ENCODE measurements at regions not wholly inside any gene's neighbourhood (a gene's known extent, or its start where the extent isn't known, plus 50 kb on each side); places are given as distances from the start of the nearest gene placed in this dataset.

DNA sequence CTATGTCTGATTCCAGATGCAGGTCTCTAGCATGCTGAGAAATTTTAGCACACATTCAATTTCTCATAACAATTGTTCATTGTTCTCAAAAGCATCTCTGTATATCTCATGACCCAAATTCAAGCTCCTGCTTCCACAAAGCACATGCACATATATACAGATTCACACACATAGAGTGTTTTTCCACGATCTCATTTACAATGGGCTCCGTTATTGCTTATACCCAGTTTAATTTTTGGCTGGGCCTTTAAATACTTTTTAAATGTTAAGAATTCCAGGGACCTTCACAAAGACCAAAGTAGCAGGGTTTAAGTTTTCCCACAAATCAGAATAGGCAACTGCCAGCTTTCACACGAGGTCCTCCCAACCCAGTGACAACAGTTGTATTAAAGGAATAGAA is 333.5 kb upstream of the SEMA6D start:
- Histone ChIP-seq H3K4me1 (ENCODE audit: control insufficient read depth, insufficient read depth, low read length) (no peaks in the 10 kb centered on the region), H4K20me1 (ENCODE audit: control insufficient read depth, insufficient read depth) (no peaks in the 10 kb centered on the region), H3K9ac (ENCODE audit: control insufficient read depth, insufficient read depth, low read length) (no peak overlapping the region), H3K27ac (ENCODE audit: control insufficient read depth, insufficient read depth) (no peak overlapping the region), H3K4me3 (no peak overlapping the region), H3K9me3 (replicated peaks; ENCODE audit: control insufficient read depth, insufficient read depth, low read length) (no peaks in the 10 kb centered on the region), H3K27me3 (replicated peaks in 1 of 2; ENCODE audit: control insufficient read depth in 2 of 2, insufficient read depth in 2 of 2, low read length in 1 of 2) (no peaks in the 10 kb centered on the region), H3K4me2 (ENCODE audit: control insufficient read depth, insufficient read depth) (no peak overlapping the region), H3K36me3 (ENCODE audit: control insufficient read depth in 2 of 2, insufficient read depth in 2 of 2, low read length in 1 of 2) (no peaks in the 10 kb centered on the region), H3K79me2 (ENCODE audit: control insufficient read depth, insufficient read depth, low read length) (no peaks in the 10 kb centered on the region), H2AFZ (ENCODE audit: control insufficient read depth, low read depth, low read length) (no peak overlapping the region)
- no peak for TF ChIP-seq PAX8 (IDR thresholded peaks at IDR 0.05)
- no peak for TF ChIP-seq IRF4 (IDR thresholded peaks at IDR 0.05; ENCODE audit: low read depth, low read length)
- no peak for TF ChIP-seq GABPA (IDR thresholded peaks at IDR 0.05; ENCODE audit: low read depth)
- BruUV-seq (replicated peaks), result no TSS peak
- ChIA-PET SMC1A (ENCODE audit: uncharacterized antibody, unreplicated experiment) (no interaction called here), CTCF (no interaction called here), RAD21 (ENCODE audit: unreplicated experiment) (no interaction called here), POLR2A (no interaction called here)
- DNase-seq (ENCODE audit: low read depth, low spot score), result no peak
- no peak for ATAC-seq
- FAIRE-seq, result no peak
- in situ Hi-C loops (cut with MboI), result no loop called here
- intact Hi-C loops (cut with micrococcal nuclease; ENCODE audit: unreplicated experiment), result no loop called here
- 9% methylated on average over 3 of the region's 3 CpGs for WGBS (ENCODE audit: insufficient coverage, insufficient replicate concordance, low lambda C conversion rate, missing lambda C conversion rate)

DNA sequence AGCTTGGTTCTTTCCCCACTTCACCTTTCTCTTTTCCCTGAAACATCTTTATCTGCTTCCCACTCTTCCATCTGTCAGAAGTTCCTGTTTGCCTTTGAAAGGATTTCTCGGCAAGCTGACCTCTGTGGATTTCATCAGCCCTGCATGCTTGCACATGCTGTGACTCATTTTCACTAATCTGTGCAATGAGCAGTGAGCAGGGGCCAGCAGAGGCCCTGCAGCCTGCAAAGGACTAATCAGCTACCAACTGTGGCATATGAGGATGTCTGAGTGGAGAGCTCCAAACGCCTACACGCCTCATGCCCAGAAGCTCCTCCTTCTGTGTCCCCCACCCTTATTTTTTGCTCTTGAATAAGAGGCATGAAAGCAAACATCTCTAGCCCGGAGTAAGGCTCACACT is 333.0 kb upstream of the SEMA6D start:
- TF ChIP-seq CEBPB (IDR thresholded peaks at IDR 0.05; ENCODE audit: borderline replicate concordance in 1 of 2, low read depth in 2 of 2, low read length in 2 of 2), result no peak
- SMC1A ChIA-PET (ENCODE audit: uncharacterized antibody, unreplicated experiment), result no interaction called here
- Histone ChIP-seq H3K79me2 (ENCODE audit: control insufficient read depth, insufficient read depth, low read length) (no peaks in the 10 kb centered on the region), H3K27me3 (replicated peaks in 1 of 2; ENCODE audit: control insufficient read depth in 2 of 2, insufficient read depth in 2 of 2, low read length in 1 of 2) (no peaks in the 10 kb centered on the region), H3K9me3 (replicated peaks; ENCODE audit: control insufficient read depth, insufficient read depth, low read length) (no peaks in the 10 kb centered on the region), H3K4me1 (ENCODE audit: control insufficient read depth, insufficient read depth, low read length) (no peaks in the 10 kb centered on the region), H3K4me2 (ENCODE audit: control insufficient read depth, insufficient read depth) (no peak overlapping the region), H3K4me3 (no peak overlapping the region), H4K20me1 (ENCODE audit: control insufficient read depth, insufficient read depth) (no peaks in the 10 kb centered on the region), H3K27ac (ENCODE audit: control insufficient read depth, insufficient read depth) (no peak overlapping the region), H3K36me3 (ENCODE audit: control insufficient read depth in 2 of 2, insufficient read depth in 2 of 2, low read length in 1 of 2) (no peaks in the 10 kb centered on the region), H3K9ac (ENCODE audit: control insufficient read depth, insufficient read depth, low read length) (no peak overlapping the region), H2AFZ (ENCODE audit: control insufficient read depth, low read depth, low read length) (no peak overlapping the region)
- intact Hi-C loops (cut with micrococcal nuclease; ENCODE audit: unreplicated experiment), result no loop called here
- RAD21 ChIA-PET (ENCODE audit: unreplicated experiment), result no interaction called here
- in situ Hi-C loops (cut with MboI), result no loop called here
- DNase-seq (ENCODE audit: low read depth, low spot score) (no peak), ATAC-seq (no peak), FAIRE-seq (no peak)
- BruUV-seq (replicated peaks), result no TSS peak
- CTCF ChIA-PET, result no interaction called here
- POLR2A ChIA-PET, result no interaction called here
- 18% methylated on average over 4 of the region's 4 CpGs for WGBS (ENCODE audit: insufficient coverage, insufficient replicate concordance, low lambda C conversion rate, missing lambda C conversion rate)

Data from GM12878 (cell line).